Liver (tissue), 8 donors: ENCODE measurements at regions not wholly inside any gene's neighbourhood (a gene's known extent, or its start where the extent isn't known, plus 50 kb on each side); places are given as distances from the start of the nearest gene placed in this dataset.

Experiments
- DNase-seq: peaks from one replicate; pipeline ENCODE4 v3.0.0-alpha.2; 2017; ENCODE audit warnings: low spot score
- H3K27ac ChIP-seq, 2 donors: one replicate each; pipeline ENCODE4 v1.7.0; 2013; ENCODE audit warnings: inconsistent platforms in 2 of 2, low read length in 2 of 2, control low read depth in 1 of 2, low read depth in 1 of 2, mild to moderate bottlenecking in 1 of 2
- H3K27me3 ChIP-seq, 4 donors: one replicate each; pipeline versions ENCODE4 v1.6.1 to v1.7.0; 2013; ENCODE audit warnings: low read length in 3 of 4, inconsistent platforms in 1 of 4, mild to moderate bottlenecking in 1 of 4, moderate library complexity in 1 of 4; ENCODE audit not compliant: control insufficient read depth in 4 of 4, insufficient read depth in 4 of 4
- H3K36me3 ChIP-seq, 4 donors: one replicate each; pipeline versions ENCODE4 v1.6.1 to v1.7.0; 2013; ENCODE audit warnings: low read length in 3 of 4, mild to moderate bottlenecking in 3 of 4, low read depth in 1 of 4, moderate library complexity in 1 of 4; ENCODE audit not compliant: control insufficient read depth in 4 of 4, insufficient read depth in 3 of 4
- H3K4me1 ChIP-seq, 4 donors: one replicate each; pipeline versions ENCODE4 v1.6.1 to v1.7.0; 2013; ENCODE audit warnings: low read length in 3 of 4, mild to moderate bottlenecking in 3 of 4, moderate library complexity in 1 of 4; ENCODE audit not compliant: control insufficient read depth in 4 of 4, insufficient read depth in 4 of 4
- H3K4me3 ChIP-seq, 3 donors: one replicate each; pipeline versions ENCODE4 v1.6.1 to v1.7.0; 2013; ENCODE audit warnings: low read length in 3 of 3, control low read depth in 1 of 3, low read depth in 1 of 3, mild to moderate bottlenecking in 1 of 3
- H3K9ac ChIP-seq, 2 donors: one replicate each; pipeline ENCODE4 v1.7.0; 2013; ENCODE audit warnings: low read length in 2 of 2, mild to moderate bottlenecking in 2 of 2, moderate library complexity in 2 of 2, control low read depth in 1 of 2, low read depth in 1 of 2
- H3K9me3 ChIP-seq, 4 donors: one replicate each; pipeline versions ENCODE4 v1.6.1 to v1.7.0; 2013; ENCODE audit warnings: low read length in 3 of 4; ENCODE audit not compliant: control insufficient read depth in 4 of 4
- CTCF ChIP-seq: fragments of 150-350 bp; IDR thresholded peaks from 2 replicates; pipeline ENCODE4 v1.5.1; 2017; ENCODE audit warnings: improper control_type of control experiment, low read depth, low read length; ENCODE audit not compliant: missing input control
- EGR1 ChIP-seq, 2 donors: IDR thresholded peaks; 2 replicates each; pipeline ENCODE4 v1.6.1; 2016 to 2018; ENCODE audit warnings: antibody characterized with exemption in 2 of 2, low read depth in 2 of 2
- FOXA1 ChIP-seq: IDR thresholded peaks from 2 replicates; pipeline ENCODE4 v1.6.1; 2016; ENCODE audit warnings: antibody characterized with exemption
- FOXA2 ChIP-seq: IDR thresholded peaks from 2 replicates; pipeline ENCODE4 v1.6.1; 2016; ENCODE audit warnings: antibody characterized with exemption
- HNF4A ChIP-seq, 2 donors: conservative IDR thresholded peaks; 2 replicates each; pipeline ENCODE4 v1.6.1; 2016; ENCODE audit warnings: antibody characterized with exemption in 2 of 2, mild to moderate bottlenecking in 2 of 2
- HNF4G ChIP-seq: IDR thresholded peaks from 2 replicates; pipeline ENCODE4 v1.6.1; 2016; ENCODE audit warnings: antibody characterized with exemption
- JUND ChIP-seq, 2 donors: IDR thresholded peaks; 2 replicates each; pipeline ENCODE4 v1.6.1; 2016; ENCODE audit warnings: antibody characterized with exemption in 2 of 2
- MAX ChIP-seq: IDR thresholded peaks from 2 replicates; pipeline ENCODE4 v1.6.1; 2016; ENCODE audit warnings: antibody characterized with exemption
- NR2F2 ChIP-seq: IDR thresholded peaks from 2 replicates; pipeline ENCODE4 v1.6.1; 2016; ENCODE audit warnings: antibody characterized with exemption
- RAD21 ChIP-seq, 2 donors: IDR thresholded peaks; 2 replicates each; pipeline ENCODE4 v1.6.1; 2016; ENCODE audit warnings: antibody characterized with exemption in 2 of 2, mild to moderate bottlenecking in 2 of 2
- REST ChIP-seq: IDR thresholded peaks from 2 replicates; pipeline ENCODE4 v1.6.1; 2016; ENCODE audit warnings: antibody characterized with exemption, mild to moderate bottlenecking
- RXRA ChIP-seq, 2 donors: IDR thresholded peaks; 2 replicates each; pipeline ENCODE4 v1.6.1; 2017 to 2018; ENCODE audit warnings: antibody characterized with exemption in 2 of 2, mild to moderate bottlenecking in 1 of 2
- SP1 ChIP-seq: IDR thresholded peaks from 2 replicates; pipeline ENCODE4 v1.6.1; 2018; ENCODE audit warnings: antibody characterized with exemption, mild to moderate bottlenecking
- TAF1 ChIP-seq: conservative IDR thresholded peaks from 2 replicates; pipeline ENCODE4 v1.6.1; 2016; ENCODE audit warnings: antibody characterized with exemption, mild to moderate bottlenecking
- YY1 ChIP-seq: IDR thresholded peaks from 2 replicates; pipeline ENCODE4 v1.6.1; 2016; ENCODE audit warnings: antibody characterized with exemption, mild to moderate bottlenecking
- WGBS: extraction: QIAGEN DNeasy Blood & Tissue Kit; methylation state at CpG from one replicate; pipeline ENCODE4 v1.1.7; 2013; 5-methylcytosine and 5-hydroxymethylcytosine counted together
- TF ChIP-seq, protein P1 (sequence below): IDR thresholded peaks from 2 replicates; pipeline ENCODE4 v1.6.1; 2016; ENCODE audit warnings: antibody characterized with exemption
- TF ChIP-seq, protein P2 (sequence below): IDR thresholded peaks from 2 replicates; pipeline ENCODE4 v1.6.1; 2016; ENCODE audit warnings: antibody characterized with exemption
- donor health status: healthy.
- donor health status: healthy.
- donor health status: healthy.
- donor health status: healthy.
- donor health status: healthy.

DNA sequence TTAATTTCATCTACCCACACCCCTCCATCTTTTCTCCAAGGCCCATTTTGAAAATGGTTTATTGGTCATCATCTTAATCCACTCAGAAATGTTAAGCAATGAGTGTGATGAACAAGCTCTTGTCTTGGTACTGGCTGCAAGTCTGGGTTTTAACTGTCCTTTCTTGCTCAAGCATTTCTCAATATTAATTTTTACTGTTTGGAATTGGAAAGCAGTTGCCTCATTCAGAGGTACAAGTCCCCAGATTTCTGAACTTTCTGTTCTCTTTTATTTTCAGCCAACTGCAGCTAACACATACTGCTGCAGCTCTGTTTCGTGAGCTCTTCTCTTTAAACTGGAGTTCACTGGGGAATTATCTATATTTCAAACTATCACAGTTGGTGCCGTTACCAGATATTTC lies 99.4 kb upstream of the TEX51 start:
- no peak overlapping the region for H3K9ac ChIP-seq
- WGBS = 82% methylated on average over 2 of the region's 2 CpGs

DNA sequence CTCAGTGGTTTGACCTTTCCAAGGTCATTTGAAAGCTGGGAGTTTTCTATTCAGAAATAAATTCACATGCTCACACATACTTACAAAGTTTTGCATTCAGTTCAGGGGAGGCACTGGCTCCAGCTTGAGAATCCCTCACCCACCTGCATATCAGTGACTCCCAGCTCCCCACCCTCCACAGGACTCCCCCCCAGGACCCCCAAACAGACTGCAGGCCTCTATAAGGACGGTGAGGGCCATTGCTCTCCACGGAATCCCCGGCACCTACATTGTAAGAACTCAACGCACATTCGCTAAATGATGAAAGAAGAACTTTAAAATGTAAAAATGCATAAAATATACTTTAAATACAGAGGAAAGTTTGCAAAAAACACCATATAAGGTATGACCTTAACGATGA lies 97.2 kb upstream of the TEX51 start:
- Histone ChIP-seq H3K9me3 (no peaks in the 10 kb centered on the region), H3K9ac (no peak overlapping the region), H3K27ac (no peak overlapping the region), H3K36me3 (no peaks in the 10 kb centered on the region), H3K4me1 (no peaks in the 10 kb centered on the region), H3K4me3 (no peak overlapping the region), H3K27me3 (peaks cover 0 to 4% (median 0%) of the 10 kb centered on the region in 4 donors)
- 89% methylated on average over 6 of the region's 6 CpGs for WGBS
- TF ChIP-seq FOXA1 = no peak
- no peak for TF ChIP-seq EGR1 (IDR thresholded peaks at IDR 0.05; ENCODE audit: low read depth in 2 of 2)
- TF ChIP-seq, protein P1, sequence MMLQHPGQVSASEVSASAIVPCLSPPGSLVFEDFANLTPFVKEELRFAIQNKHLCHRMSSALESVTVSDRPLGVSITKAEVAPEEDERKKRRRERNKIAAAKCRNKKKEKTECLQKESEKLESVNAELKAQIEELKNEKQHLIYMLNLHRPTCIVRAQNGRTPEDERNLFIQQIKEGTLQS = no peak
- TF ChIP-seq CTCF = no peak
- no peak for TF ChIP-seq RAD21 (IDR thresholded peaks at IDR 0.05)
- no peak for TF ChIP-seq YY1
- no peak for TF ChIP-seq JUND (IDR thresholded peaks at IDR 0.05)
- no peak for TF ChIP-seq SP1
- TF ChIP-seq, protein P2, sequence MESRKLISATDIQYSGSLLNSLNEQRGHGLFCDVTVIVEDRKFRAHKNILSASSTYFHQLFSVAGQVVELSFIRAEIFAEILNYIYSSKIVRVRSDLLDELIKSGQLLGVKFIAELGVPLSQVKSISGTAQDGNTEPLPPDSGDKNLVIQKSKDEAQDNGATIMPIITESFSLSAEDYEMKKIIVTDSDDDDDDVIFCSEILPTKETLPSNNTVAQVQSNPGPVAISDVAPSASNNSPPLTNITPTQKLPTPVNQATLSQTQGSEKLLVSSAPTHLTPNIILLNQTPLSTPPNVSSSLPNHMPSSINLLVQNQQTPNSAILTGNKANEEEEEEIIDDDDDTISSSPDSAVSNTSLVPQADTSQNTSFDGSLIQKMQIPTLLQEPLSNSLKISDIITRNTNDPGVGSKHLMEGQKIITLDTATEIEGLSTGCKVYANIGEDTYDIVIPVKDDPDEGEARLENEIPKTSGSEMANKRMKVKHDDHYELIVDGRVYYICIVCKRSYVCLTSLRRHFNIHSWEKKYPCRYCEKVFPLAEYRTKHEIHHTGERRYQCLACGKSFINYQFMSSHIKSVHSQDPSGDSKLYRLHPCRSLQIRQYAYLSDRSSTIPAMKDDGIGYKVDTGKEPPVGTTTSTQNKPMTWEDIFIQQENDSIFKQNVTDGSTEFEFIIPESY = no peak
- TF ChIP-seq NR2F2 = no peak
- no peak for TF ChIP-seq FOXA2
- TF ChIP-seq RXRA (IDR thresholded peaks at IDR 0.05) = no peak
- TF ChIP-seq MAX = no peak
- no peak for TF ChIP-seq HNF4A (conservative IDR thresholded peaks at IDR 0.05)
- no peak for TF ChIP-seq HNF4G
- no peak for TF ChIP-seq TAF1
- no peak for DNase-seq

More for the DNA sequence above, 99.4 kb upstream of the TEX51 start:
- no peaks in the 10 kb centered on the region for H3K36me3 ChIP-seq
- H3K4me1 ChIP-seq = no peaks in the 10 kb centered on the region
- no peaks in the 10 kb centered on the region for H3K9me3 ChIP-seq
- no peak overlapping the region for H3K4me3 ChIP-seq
- no peak overlapping the region for H3K27ac ChIP-seq
- TF ChIP-seq REST = no peak
- no peak for TF ChIP-seq JUND (IDR thresholded peaks at IDR 0.05)
- no peak for TF ChIP-seq FOXA2
- TF ChIP-seq HNF4A (conservative IDR thresholded peaks at IDR 0.05) = no peak
- TF ChIP-seq NR2F2 = no peak
- no peak for TF ChIP-seq TAF1
- no peak for TF ChIP-seq EGR1 (IDR thresholded peaks at IDR 0.05; ENCODE audit: low read depth in 2 of 2)
- TF ChIP-seq RXRA (IDR thresholded peaks at IDR 0.05) = no peak
- no peak for TF ChIP-seq RAD21 (IDR thresholded peaks at IDR 0.05)
- TF ChIP-seq YY1 = no peak
- TF ChIP-seq, protein P2 = no peak
- no peak for TF ChIP-seq HNF4G
- H3K27me3 ChIP-seq = peaks cover 0 to 7% (median 0%) of the 10 kb centered on the region in 4 donors
- DNase-seq = no peak
